Neural cell (in vitro differentiated cells): ENCODE measurements at regions not wholly inside any gene's neighbourhood (a gene's known extent, or its start where the extent isn't known, plus 50 kb on each side); places are given as distances from the start of the nearest gene placed in this dataset.

ENCODE experiments used
- H2AFZ ChIP-seq: fragments of 200-600, 300-800 bp; sonication (generic), shearing (Covaris generic); 2 replicates; pipeline ENCODE4 v1.6.0; 2014; ENCODE audit warnings: low read depth, mild to moderate bottlenecking, antibody characterized with exemption, low read length, moderate library complexity
- H3F3A ChIP-seq: fragments of 200-600 bp; shearing (Covaris generic); 2 replicates; pipeline ENCODE4 v1.6.1; 2016; ENCODE audit warnings: mild to moderate bottlenecking, moderate library complexity, mixed read lengths, antibody characterized with exemption, low read length; ENCODE audit not compliant: insufficient read depth, poor library complexity, severe bottlenecking
- H3K27ac ChIP-seq: fragments of 200-600, 300-800 bp; sonication (generic), shearing (Covaris generic); 2 replicates; pipeline ENCODE4 v1.5.1; 2014; ENCODE audit warnings: mild to moderate bottlenecking, low read length, moderate library complexity
- H3K27me3 ChIP-seq: fragments of 300-800, 200-600 bp; sonication (generic), shearing (Covaris generic); 2 replicates; pipeline ENCODE4 v1.6.0; 2014; ENCODE audit warnings: mild to moderate bottlenecking, low read depth, low read length, moderate library complexity; ENCODE audit not compliant: insufficient read depth
- H3K36me3 ChIP-seq: fragments of 300-800, 200-600 bp; sonication (generic), shearing (Covaris generic); 2 replicates; pipeline ENCODE4 v1.5.1; 2014; ENCODE audit warnings: mild to moderate bottlenecking, antibody characterized with exemption, low read length, moderate library complexity; ENCODE audit not compliant: insufficient read depth
- H3K4me2 ChIP-seq: fragments of 300-800, 200-600 bp; sonication (generic), shearing (Covaris generic); 2 replicates; pipeline ENCODE4 v1.6.0; 2014; ENCODE audit warnings: mild to moderate bottlenecking, low read length
- H3K4me3 ChIP-seq: fragments of 300-800, 200-600 bp; sonication (generic), shearing (Covaris generic); 2 replicates; pipeline ENCODE4 v1.5.1; 2014; ENCODE audit warnings: mild to moderate bottlenecking, low read length, moderate library complexity
- H3K79me2 ChIP-seq: fragments of 200-600 bp; shearing (Covaris generic); replicated peaks from 2 replicates; pipeline ENCODE4 v1.6.0; 2014; ENCODE audit warnings: mild to moderate bottlenecking, low read length, moderate library complexity; ENCODE audit not compliant: insufficient read depth
- H3K9ac ChIP-seq: fragments of 300-800, 200-600 bp; sonication (generic), shearing (Covaris generic); 2 replicates; pipeline ENCODE4 v1.6.1; 2016; ENCODE audit warnings: mild to moderate bottlenecking, low read length, mixed read lengths
- H3K9me2 ChIP-seq: fragments of 200-600 bp; shearing (Covaris generic); 2 replicates; pipeline ENCODE4 v1.6.1; 2016; ENCODE audit warnings: mild to moderate bottlenecking, low read length, mixed read lengths; ENCODE audit not compliant: insufficient read depth
- H3K9me3 ChIP-seq: fragments of 200-600, 300-800 bp; sonication (generic), shearing (Covaris generic); 2 replicates; pipeline ENCODE4 v1.6.1; 2016; ENCODE audit warnings: mild to moderate bottlenecking, mixed run types, low read length, moderate library complexity, mixed read lengths
- H4K20me1 ChIP-seq: fragments of 200-600 bp; shearing (Covaris generic); 2 replicates; pipeline ENCODE4 v1.6.1; 2016; ENCODE audit warnings: mild to moderate bottlenecking, mixed run types; ENCODE audit not compliant: insufficient read depth
- EP300 ChIP-seq: fragments of 450-650 bp; conservative IDR thresholded peaks from 2 replicates; pipeline ENCODE4 v1.6.1; 2014; ENCODE audit warnings: antibody characterized with exemption, mild to moderate bottlenecking, moderate library complexity; ENCODE audit not compliant: poor library complexity, severe bottlenecking
- EZH2 ChIP-seq: fragments of 200-600, 300-800 bp; shearing (Covaris generic), sonication (generic); IDR thresholded peaks from 2 replicates; pipeline ENCODE4 v1.6.1; 2014; ENCODE audit warnings: antibody characterized with exemption, low read length, borderline replicate concordance, mild to moderate bottlenecking; ENCODE audit not compliant: insufficient read depth, poor library complexity, severe bottlenecking
- MXI1 ChIP-seq: fragments of 450-650 bp; conservative IDR thresholded peaks from 2 replicates; pipeline ENCODE4 v1.6.1; 2014; ENCODE audit warnings: antibody characterized with exemption, mild to moderate bottlenecking; ENCODE audit not compliant: poor library complexity, severe bottlenecking
- POLR2AphosphoS5 ChIP-seq: IDR thresholded peaks from 2 replicates; pipeline ENCODE4 v1.6.1; 2012
- RAD21 ChIP-seq: fragments of 450-650 bp; conservative IDR thresholded peaks from 2 replicates; pipeline ENCODE4 v1.6.1; 2014; ENCODE audit warnings: antibody characterized with exemption, mild to moderate bottlenecking, moderate library complexity
- REST ChIP-seq: IDR thresholded peaks from 2 replicates; pipeline ENCODE4 v1.6.1; 2012; ENCODE audit warnings: borderline replicate concordance
- SMC3 ChIP-seq: fragments of 450-650 bp; conservative IDR thresholded peaks from 2 replicates; pipeline ENCODE4 v1.6.1; 2014; ENCODE audit warnings: antibody characterized with exemption, mild to moderate bottlenecking, moderate library complexity; ENCODE audit not compliant: poor library complexity
- TAF1 ChIP-seq: IDR thresholded peaks from 2 replicates; pipeline ENCODE4 v1.6.1; 2012; ENCODE audit warnings: low read depth
- TF ChIP-seq, protein P1 (sequence below): fragments of 450-650 bp; IDR thresholded peaks from 2 replicates; pipeline ENCODE4 v1.5.1; 2014; ENCODE audit warnings: antibody characterized with exemption, mild to moderate bottlenecking, moderate library complexity; ENCODE audit not compliant: poor library complexity, severe bottlenecking

DNA sequence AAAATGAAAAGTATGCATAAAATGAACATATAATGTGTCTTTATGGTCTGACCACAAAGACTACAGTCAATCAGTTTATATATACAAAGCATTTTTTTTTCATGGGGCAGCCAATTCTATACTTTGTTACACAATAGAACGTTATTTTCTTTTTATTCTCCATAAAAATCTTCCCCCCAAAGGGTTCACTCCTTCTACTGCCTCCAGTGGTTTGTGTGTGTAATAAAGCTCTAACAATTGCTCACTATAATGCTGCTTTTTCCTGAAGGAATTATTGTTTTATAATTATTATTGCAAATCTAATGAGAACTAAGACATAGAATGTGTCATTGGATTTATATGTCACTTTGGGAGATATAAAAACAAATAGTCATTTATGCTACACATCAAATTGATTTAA, 664.1 kb upstream of the PABPC4L start:
- H3K79me2 ChIP-seq: no peaks in the 10 kb centered on the region
- no peak overlapping the region for H3K27ac ChIP-seq
- no peaks in the 10 kb centered on the region for H3K9me2 ChIP-seq
- H3K4me3 ChIP-seq: no peak overlapping the region
- no peaks in the 10 kb centered on the region for H3K36me3 ChIP-seq
- H3K4me2 ChIP-seq: no peak overlapping the region
- H4K20me1 ChIP-seq: no peaks in the 10 kb centered on the region
- no peaks in the 10 kb centered on the region for H3F3A ChIP-seq
- no peak for TF ChIP-seq MXI1
- no peak for TF ChIP-seq EP300
- TF ChIP-seq TAF1: no peak
- no peak for TF ChIP-seq REST
- no peak for TF ChIP-seq EZH2
- no peak for TF ChIP-seq POLR2AphosphoS5
- no peak for TF ChIP-seq SMC3
- TF ChIP-seq, protein P1, sequence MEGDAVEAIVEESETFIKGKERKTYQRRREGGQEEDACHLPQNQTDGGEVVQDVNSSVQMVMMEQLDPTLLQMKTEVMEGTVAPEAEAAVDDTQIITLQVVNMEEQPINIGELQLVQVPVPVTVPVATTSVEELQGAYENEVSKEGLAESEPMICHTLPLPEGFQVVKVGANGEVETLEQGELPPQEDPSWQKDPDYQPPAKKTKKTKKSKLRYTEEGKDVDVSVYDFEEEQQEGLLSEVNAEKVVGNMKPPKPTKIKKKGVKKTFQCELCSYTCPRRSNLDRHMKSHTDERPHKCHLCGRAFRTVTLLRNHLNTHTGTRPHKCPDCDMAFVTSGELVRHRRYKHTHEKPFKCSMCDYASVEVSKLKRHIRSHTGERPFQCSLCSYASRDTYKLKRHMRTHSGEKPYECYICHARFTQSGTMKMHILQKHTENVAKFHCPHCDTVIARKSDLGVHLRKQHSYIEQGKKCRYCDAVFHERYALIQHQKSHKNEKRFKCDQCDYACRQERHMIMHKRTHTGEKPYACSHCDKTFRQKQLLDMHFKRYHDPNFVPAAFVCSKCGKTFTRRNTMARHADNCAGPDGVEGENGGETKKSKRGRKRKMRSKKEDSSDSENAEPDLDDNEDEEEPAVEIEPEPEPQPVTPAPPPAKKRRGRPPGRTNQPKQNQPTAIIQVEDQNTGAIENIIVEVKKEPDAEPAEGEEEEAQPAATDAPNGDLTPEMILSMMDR: no peak
- TF ChIP-seq RAD21: no peak
- H3K9me3 ChIP-seq: no peaks in the 10 kb centered on the region
- no peak overlapping the region for H3K9ac ChIP-seq
- no peaks in the 10 kb centered on the region for H3K27me3 ChIP-seq
- no peak overlapping the region for H2AFZ ChIP-seq

DNA sequence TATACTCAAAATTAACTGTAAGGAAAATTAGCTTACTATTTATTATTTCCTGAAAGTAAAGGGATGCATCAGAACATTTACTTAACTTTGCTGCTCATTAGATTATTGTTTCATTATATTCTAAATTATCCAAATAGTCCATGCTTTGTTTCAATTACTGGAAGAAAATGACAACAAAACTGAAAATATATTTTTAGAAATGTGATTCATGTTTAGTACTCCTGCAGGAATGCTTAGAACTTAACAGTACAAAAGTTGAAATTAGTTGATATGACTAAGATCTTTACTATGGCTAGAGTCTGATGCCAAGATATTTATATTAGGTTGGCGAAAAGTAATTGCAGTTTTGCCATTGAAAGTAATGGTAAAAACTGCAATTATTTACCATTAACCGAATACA, 660.5 kb upstream of the PABPC4L start:
- Histone ChIP-seq H3K4me2 (no peak overlapping the region), H3K4me3 (no peak overlapping the region), H3K9ac (no peak overlapping the region), H3F3A (no peaks in the 10 kb centered on the region), H3K27me3 (no peaks in the 10 kb centered on the region), H3K9me3 (no peaks in the 10 kb centered on the region), H3K27ac (no peak overlapping the region), H3K79me2 (no peaks in the 10 kb centered on the region), H4K20me1 (no peaks in the 10 kb centered on the region), H2AFZ (no peak overlapping the region), H3K9me2 (no peaks in the 10 kb centered on the region), H3K36me3 (no peaks in the 10 kb centered on the region)
- TF ChIP-seq EZH2 (no peak), SMC3 (no peak), POLR2AphosphoS5 (no peak), RAD21 (no peak), REST (no peak), TAF1 (no peak), EP300 (no peak), MXI1 (no peak)
- TF ChIP-seq, protein P1: no peak
